G401 (cell line): ENCODE measurements at regions not wholly inside any gene's neighbourhood (a gene's known extent, or its start where the extent isn't known, plus 50 kb on each side); places are given as distances from the start of the nearest gene placed in this dataset.
"Not testable (repeated sequence)": the region's sequence is repeated elsewhere in the genome, so short reads cannot be mapped to it uniquely, and the experiment has no call there.

Experiments
- DNase-seq: peaks from one replicate; pipeline ENCODE4 v3.0.0-alpha.2; 2015; ENCODE audit warnings: low spot score
- in situ Hi-C: cut with HindIII; loops from 2 replicates; pipeline ENCODE4 v1.10.0; 2016; ENCODE audit warnings: low sequenced_read_pairs, mixed read lengths

- no peak for DNase-seq
- in situ Hi-C loops, result no loop called here
Measured at GRCh38 chr4:54560513-54560912, 97.2 kb upstream of the KIT start.

- in situ Hi-C loops, result no loop called here
- no peak for DNase-seq
Measured at GRCh38 chr4:54561940-54562339, 95.8 kb upstream of the KIT start.

- in situ Hi-C loops, result no loop called here
Measured at GRCh38 chr4:54566608-54567007, 91.1 kb upstream of the KIT start.

GRCh38 chr4:54567327-54567726 lies 90.4 kb upstream of the KIT start:
- in situ Hi-C loops, result no loop called here
- no peak for DNase-seq

More at GRCh38 chr4:54566608-54567007, 91.1 kb upstream of the KIT start:
- DNase-seq, result no peak

- no peak for DNase-seq
- in situ Hi-C loops, result no loop called here
Measured at GRCh38 chr4:54568184-54568583, 89.6 kb upstream of the KIT start.

GRCh38 chr4:54570822-54571221 lies 86.9 kb upstream of the KIT start:
- DNase-seq, result no peak
- in situ Hi-C loops, result no loop called here

GRCh38 chr4:54571293-54572151 lies 86.2 kb upstream of the KIT start:
- no peak for DNase-seq
- in situ Hi-C loops, result no loop called here

- in situ Hi-C loops, result no loop called here
- no peak for DNase-seq
Measured at GRCh38 chr4:54572152-54572542, 85.6 kb upstream of the KIT start.

GRCh38 chr4:54574500-54574899 lies 83.3 kb upstream of the KIT start:
- DNase-seq, result no peak
- in situ Hi-C loops, result no loop called here

GRCh38 chr4:54575919-54576318 lies 81.8 kb upstream of the KIT start:
- DNase-seq, result no peak
- in situ Hi-C loops, result no loop called here

GRCh38 chr4:54581807-54582206 lies 76.0 kb upstream of the KIT start:
- DNase-seq, result no peak
- in situ Hi-C loops, result no loop called here

- in situ Hi-C loops, result no loop called here
- DNase-seq, result no peak
Measured at GRCh38 chr4:54585321-54586000, 72.3 kb upstream of the KIT start.

GRCh38 chr4:54586320-54586955 lies 71.3 kb upstream of the KIT start:
- in situ Hi-C loops, result no loop called here
- DNase-seq, result no peak

GRCh38 chr4:54587107-54587891 lies 70.5 kb upstream of the KIT start:
- in situ Hi-C loops, result no loop called here
- no peak for DNase-seq

GRCh38 chr4:54588404-54588803 lies 69.4 kb upstream of the KIT start:
- in situ Hi-C loops, result no loop called here
- DNase-seq, result no peak

GRCh38 chr4:54589586-54589985 lies 68.2 kb upstream of the KIT start:
- in situ Hi-C loops, result no loop called here
- DNase-seq, result no peak

GRCh38 chr4:54593795-54594322 lies 63.9 kb upstream of the KIT start:
- DNase-seq, result no peak
- in situ Hi-C loops, result no loop called here

- in situ Hi-C loops, result no loop called here
- no peak for DNase-seq
Measured at GRCh38 chr4:54596201-54596600, 61.6 kb upstream of the KIT start.

- DNase-seq, in situ Hi-C loops: not testable (repeated sequence)
Measured at GRCh38 chr4:54597678-54598077, 60.1 kb upstream of the KIT start.
